Keratinocyte (primary cell): ENCODE measurements at regions not wholly inside any gene's neighbourhood (a gene's known extent, or its start where the extent isn't known, plus 50 kb on each side); places are given as distances from the start of the nearest gene placed in this dataset.

Source experiments
- DNase-seq: peaks from one replicate; pipeline ENCODE4 v3.0.0-alpha.2; 2011; ENCODE audit warnings: low read depth, missing footprints, low spot score
- FAIRE-seq: peaks from 2 replicates; lab custom pipeline; 2011; peaks lifted over from hg19 to GRCh38; lab: Jason Lieb, UNC
- H2AFZ ChIP-seq: 2 replicates; pipeline ENCODE4 v1.6.0; 2012; ENCODE audit warnings: low read length, control low read depth, inconsistent platforms; ENCODE audit not compliant: control insufficient read depth
- H3K27ac ChIP-seq: 2 replicates; pipeline ENCODE4 v1.5.1; 2011; ENCODE audit warnings: low read length; ENCODE audit not compliant: control insufficient read depth, insufficient read depth
- H3K27me3 ChIP-seq: 3 replicates; pipeline ENCODE4 v1.6.0; 2011; ENCODE audit warnings: low read length; ENCODE audit not compliant: control insufficient read depth, insufficient read depth; ENCODE audit errors: extremely low read depth
- H3K36me3 ChIP-seq, 2 experiments: 2 replicates in 1 of 2; 3 replicates in 1 of 2; pipeline ENCODE4 v1.5.1; 2011; ENCODE audit warnings: low read length in 2 of 2, mild to moderate bottlenecking in 1 of 2; ENCODE audit not compliant: control insufficient read depth in 2 of 2, insufficient read depth in 2 of 2; ENCODE audit errors: extremely low read depth in 1 of 2
- H3K4me1 ChIP-seq: 3 replicates; pipeline ENCODE4 v1.5.1; 2011; ENCODE audit warnings: low read length; ENCODE audit not compliant: control insufficient read depth, insufficient read depth; ENCODE audit errors: extremely low read depth
- H3K4me2 ChIP-seq: 3 replicates; pipeline ENCODE4 v1.6.0; 2011; ENCODE audit warnings: low read depth, low read length; ENCODE audit not compliant: control insufficient read depth, insufficient read depth; ENCODE audit errors: extremely low read depth
- H3K4me3 ChIP-seq, 3 experiments: fragments of 200-600 bp in 1 of 3; sonication (generic) in 1 of 3; 2 replicates in 2 of 3; 3 replicates in 1 of 3; pipeline ENCODE4 v1.5.1; 2011 to 2016; ENCODE audit warnings: low read length in 3 of 3, mild to moderate bottlenecking in 3 of 3, control low read depth in 2 of 3, inconsistent platforms in 1 of 3, low read depth in 1 of 3, mixed read lengths in 1 of 3, mixed run types in 1 of 3, moderate library complexity in 1 of 3; ENCODE audit not compliant: control insufficient read depth in 2 of 3, insufficient read depth in 2 of 3; ENCODE audit errors: extremely low read depth in 1 of 3
- H3K79me2 ChIP-seq: 2 replicates; pipeline ENCODE4 v1.6.0; 2012; ENCODE audit warnings: low read length; ENCODE audit not compliant: control insufficient read depth, insufficient read depth
- H3K9ac ChIP-seq: 3 replicates; pipeline ENCODE4 v1.6.0; 2011; ENCODE audit warnings: low read length; ENCODE audit not compliant: control insufficient read depth, insufficient read depth; ENCODE audit errors: extremely low read depth
- H3K9me1 ChIP-seq: 3 replicates; pipeline ENCODE4 v1.6.0; 2011; ENCODE audit warnings: low read length; ENCODE audit not compliant: control insufficient read depth, insufficient read depth; ENCODE audit errors: extremely low read depth
- H3K9me3 ChIP-seq: 2 replicates; pipeline ENCODE4 v1.5.1; 2012; ENCODE audit warnings: low read depth, low read length; ENCODE audit not compliant: control insufficient read depth
- H4K20me1 ChIP-seq: 3 replicates; pipeline ENCODE4 v1.6.0; 2011; ENCODE audit warnings: low read length; ENCODE audit not compliant: control insufficient read depth, insufficient read depth; ENCODE audit errors: extremely low read depth
- EZH2 ChIP-seq: IDR thresholded peaks from one replicate; pipeline ENCODE4 v1.6.1; 2012; ENCODE audit warnings: inconsistent platforms, mild to moderate bottlenecking, low read length, moderate library complexity
- dilution Hi-C: fragments of 300-500 bp; cut with MboI; formaldehyde crosslinking; loops from one replicate; pipeline ENCODE4 v1.7.0; 2020; ENCODE audit warnings: low sequenced_read_pairs; ENCODE audit not compliant: extremely low pct_ligation_motif_present
- TF ChIP-seq, protein P1 (sequence below), 3 experiments: IDR thresholded peaks in 1 of 3; conservative IDR thresholded peaks in 1 of 3; optimal IDR thresholded peaks in 1 of 3; 2 replicates in 2 of 3; 3 replicates in 1 of 3; pipeline versions ENCODE3 to v1.5.1; 2011; ENCODE audit warnings: low read length in 3 of 3, mild to moderate bottlenecking in 3 of 3, moderate library complexity in 2 of 3, control low read depth in 1 of 3, inconsistent platforms in 1 of 3; ENCODE audit not compliant: insufficient read depth in 2 of 3; ENCODE audit errors: extremely low read depth in 1 of 3

DNA sequence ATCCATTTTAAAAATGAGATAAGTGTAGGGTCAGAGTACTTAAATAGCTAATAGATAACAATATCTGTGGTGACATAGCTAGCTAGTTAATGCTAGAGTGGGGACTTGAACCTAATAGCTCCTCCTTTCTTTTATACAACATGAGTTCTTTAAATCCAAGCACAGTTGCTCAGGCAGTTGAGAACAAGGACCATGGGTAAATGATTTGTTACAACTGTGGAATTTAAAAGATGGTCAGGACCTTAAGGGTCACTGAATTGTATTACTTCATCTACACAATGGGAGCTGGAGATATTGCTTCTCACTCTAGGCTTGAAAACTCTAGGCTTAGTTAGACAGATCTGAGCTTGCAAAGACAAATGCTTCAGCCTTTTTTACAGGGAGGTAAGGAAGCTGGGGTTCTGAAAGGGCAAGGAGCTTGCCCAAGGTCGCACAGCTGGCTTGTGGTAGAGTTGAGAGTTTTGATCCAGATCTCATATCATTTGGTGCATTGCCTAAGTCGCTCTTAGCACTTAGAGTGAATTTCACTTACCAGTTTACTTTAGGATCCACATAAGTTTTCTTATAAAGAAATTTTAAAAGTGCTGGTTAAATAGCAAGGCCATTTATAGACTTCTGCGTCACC lies 90.2 kb downstream of the EDEM1 start:
- FAIRE-seq (no peak), DNase-seq (no peak)
- H3K9me3 ChIP-seq = no peaks in the 10 kb centered on the region
- no peaks in the 10 kb centered on the region for H3K27me3 ChIP-seq
- no peak overlapping the region for H2AFZ ChIP-seq
- no peak overlapping the region for H3K9ac ChIP-seq
- H3K36me3 ChIP-seq = no peaks in the 10 kb centered on the region
- no peaks in the 10 kb centered on the region for H3K79me2 ChIP-seq
- H3K4me2 ChIP-seq = no peak overlapping the region
- H3K9me1 ChIP-seq = no peaks in the 10 kb centered on the region
- no peak overlapping the region for H3K4me3 ChIP-seq
- H4K20me1 ChIP-seq = no peaks in the 10 kb centered on the region
- dilution Hi-C loops = no loop called here
- TF ChIP-seq, protein P1, sequence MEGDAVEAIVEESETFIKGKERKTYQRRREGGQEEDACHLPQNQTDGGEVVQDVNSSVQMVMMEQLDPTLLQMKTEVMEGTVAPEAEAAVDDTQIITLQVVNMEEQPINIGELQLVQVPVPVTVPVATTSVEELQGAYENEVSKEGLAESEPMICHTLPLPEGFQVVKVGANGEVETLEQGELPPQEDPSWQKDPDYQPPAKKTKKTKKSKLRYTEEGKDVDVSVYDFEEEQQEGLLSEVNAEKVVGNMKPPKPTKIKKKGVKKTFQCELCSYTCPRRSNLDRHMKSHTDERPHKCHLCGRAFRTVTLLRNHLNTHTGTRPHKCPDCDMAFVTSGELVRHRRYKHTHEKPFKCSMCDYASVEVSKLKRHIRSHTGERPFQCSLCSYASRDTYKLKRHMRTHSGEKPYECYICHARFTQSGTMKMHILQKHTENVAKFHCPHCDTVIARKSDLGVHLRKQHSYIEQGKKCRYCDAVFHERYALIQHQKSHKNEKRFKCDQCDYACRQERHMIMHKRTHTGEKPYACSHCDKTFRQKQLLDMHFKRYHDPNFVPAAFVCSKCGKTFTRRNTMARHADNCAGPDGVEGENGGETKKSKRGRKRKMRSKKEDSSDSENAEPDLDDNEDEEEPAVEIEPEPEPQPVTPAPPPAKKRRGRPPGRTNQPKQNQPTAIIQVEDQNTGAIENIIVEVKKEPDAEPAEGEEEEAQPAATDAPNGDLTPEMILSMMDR (optimal IDR thresholded peaks at IDR 0.05 in 1 of 3, IDR thresholded peaks at IDR 0.05 in 1 of 3, conservative IDR thresholded peaks at IDR 0.05 in 1 of 3; ENCODE audit: extremely low read depth in 1 of 3, insufficient read depth in 2 of 3, low read length in 3 of 3) = no peak
- TF ChIP-seq EZH2 = no peak
- H3K27ac ChIP-seq = no peak overlapping the region
- H3K4me1 ChIP-seq = peaks cover 2% of the 10 kb centered on the region

DNA sequence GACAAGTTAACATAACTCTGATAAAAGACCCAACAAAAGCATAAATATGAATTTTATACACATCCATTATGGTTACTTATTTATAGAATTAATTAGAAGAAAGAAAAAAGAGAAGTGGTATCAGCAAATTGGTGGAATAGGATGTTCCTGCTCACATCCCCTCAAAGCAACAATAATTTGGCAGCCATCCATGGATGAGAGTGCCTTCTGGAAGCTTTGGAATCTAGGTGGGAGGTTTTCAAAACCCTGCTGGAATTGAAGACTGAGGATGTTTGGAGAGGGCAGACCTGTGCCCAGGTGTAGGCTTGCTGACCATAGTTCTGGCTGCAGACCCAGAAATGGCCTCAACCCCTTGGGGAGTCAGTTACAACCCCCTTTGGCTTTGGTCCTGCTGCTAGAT lies 91.2 kb downstream of the EDEM1 start:
- H3K4me1 ChIP-seq = peaks cover 2% of the 10 kb centered on the region
- no peak overlapping the region for H3K27ac ChIP-seq
- H3K9me3 ChIP-seq = no peaks in the 10 kb centered on the region
- H3K9ac ChIP-seq = no peak overlapping the region
- FAIRE-seq (peak; percentile 17), DNase-seq (no peak)
- no peaks in the 10 kb centered on the region for H3K79me2 ChIP-seq
- TF ChIP-seq, protein P1 (optimal IDR thresholded peaks at IDR 0.05 in 1 of 3, IDR thresholded peaks at IDR 0.05 in 1 of 3, conservative IDR thresholded peaks at IDR 0.05 in 1 of 3; ENCODE audit: extremely low read depth in 1 of 3, insufficient read depth in 2 of 3, low read length in 3 of 3) = no peak
- TF ChIP-seq EZH2 = no peak
- dilution Hi-C loops = no loop called here
- H3K36me3 ChIP-seq = no peaks in the 10 kb centered on the region
- no peaks in the 10 kb centered on the region for H3K27me3 ChIP-seq
- no peak overlapping the region for H3K4me2 ChIP-seq
- no peak overlapping the region for H2AFZ ChIP-seq
- no peak overlapping the region for H3K4me3 ChIP-seq
- H3K9me1 ChIP-seq = no peaks in the 10 kb centered on the region
- no peaks in the 10 kb centered on the region for H4K20me1 ChIP-seq
